ENCODE measurements at regions not wholly inside any gene's neighbourhood (a gene's known extent, or its start where the extent isn't known, plus 50 kb on each side); places are given as distances from the start of the nearest gene placed in this dataset.
"Not testable (repeated sequence)": the region's sequence is repeated elsewhere in the genome, so short reads cannot be mapped to it uniquely, and the experiment has no call there.

DNA sequence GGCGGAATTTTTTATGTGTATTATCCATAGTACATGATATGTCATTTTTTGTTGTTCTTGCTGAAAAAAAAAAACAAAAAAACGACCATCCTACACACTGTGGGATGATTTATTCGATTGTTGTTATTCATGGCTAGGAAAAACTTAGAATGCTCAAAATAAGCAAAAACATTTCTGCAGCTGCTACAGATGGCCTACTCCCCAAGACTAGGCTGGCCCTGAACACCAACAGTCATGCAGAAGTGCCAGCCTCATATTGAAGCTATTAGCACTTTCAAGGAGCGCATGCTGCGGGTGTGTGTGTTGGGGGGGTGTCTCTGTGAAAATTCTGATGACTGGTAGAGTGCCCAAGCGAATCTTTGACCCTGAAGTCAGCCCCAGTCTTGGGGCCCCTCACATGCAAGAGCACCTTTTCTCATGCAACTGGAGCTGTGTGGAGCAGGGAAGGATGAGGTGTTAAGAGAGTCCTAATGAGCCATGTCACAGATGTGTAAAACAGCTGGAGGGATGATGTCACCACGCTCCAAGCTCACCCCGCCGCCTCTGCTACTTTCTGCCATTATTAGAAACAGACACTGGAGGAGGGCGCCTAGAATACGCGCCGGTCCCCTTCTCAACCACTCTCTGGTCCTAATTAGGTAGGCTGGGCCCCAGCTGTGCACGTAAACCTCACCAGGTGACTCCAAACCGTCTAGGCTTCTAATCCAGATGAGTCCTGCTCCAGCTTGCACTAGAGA is 61.0 kb upstream of the SMIM23 start:
- H3K4me1 Mint-ChIP-seq, result peaks cover 5% of the 10 kb centered on the region
- DNase-seq, result no peak
- ChIA-PET POLR2A (no interaction called here), CTCF (no interaction called here)
- H3K4me3 Mint-ChIP-seq, result no peak overlapping the region
- H3K36me3 Mint-ChIP-seq (ENCODE audit: low read depth), result no peaks in the 10 kb centered on the region
- peaks cover 7% of the 10 kb centered on the region for H3K9me3 Mint-ChIP-seq
- H3K27me3 Mint-ChIP-seq, result peaks cover 16% of the 10 kb centered on the region
- no peak overlapping the region for H3K27ac Mint-ChIP-seq

DNA sequence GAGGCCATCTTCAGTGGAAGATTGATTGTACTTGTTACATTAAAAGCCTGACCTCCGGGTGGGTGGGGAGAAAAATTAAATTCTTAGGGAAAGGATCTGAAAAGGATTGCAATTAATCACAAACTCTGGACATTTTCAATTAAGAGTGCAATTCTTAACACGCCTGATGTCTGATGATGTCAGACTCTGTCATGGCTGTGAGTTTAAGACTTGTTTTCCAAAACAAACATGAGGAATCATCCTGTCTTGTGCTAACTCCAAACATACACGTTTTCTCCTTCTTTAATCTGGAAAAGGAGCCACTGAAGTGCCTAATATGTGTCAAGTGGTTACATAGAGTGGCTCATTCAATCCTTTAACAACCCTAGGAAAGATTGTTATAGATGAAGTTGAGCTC is 60.4 kb upstream of the SMIM23 start:
- CTCF ChIA-PET, result no interaction called here
- no peaks in the 10 kb centered on the region for H3K36me3 Mint-ChIP-seq (ENCODE audit: low read depth)
- H3K4me1 Mint-ChIP-seq, result peaks cover 5% of the 10 kb centered on the region
- DNase-seq, result no peak
- no peak overlapping the region for H3K4me3 Mint-ChIP-seq
- no peak overlapping the region for H3K27ac Mint-ChIP-seq
- peaks cover 16% of the 10 kb centered on the region for H3K27me3 Mint-ChIP-seq
- POLR2A ChIA-PET, result no interaction called here
- peaks cover 7% of the 10 kb centered on the region for H3K9me3 Mint-ChIP-seq

DNA sequence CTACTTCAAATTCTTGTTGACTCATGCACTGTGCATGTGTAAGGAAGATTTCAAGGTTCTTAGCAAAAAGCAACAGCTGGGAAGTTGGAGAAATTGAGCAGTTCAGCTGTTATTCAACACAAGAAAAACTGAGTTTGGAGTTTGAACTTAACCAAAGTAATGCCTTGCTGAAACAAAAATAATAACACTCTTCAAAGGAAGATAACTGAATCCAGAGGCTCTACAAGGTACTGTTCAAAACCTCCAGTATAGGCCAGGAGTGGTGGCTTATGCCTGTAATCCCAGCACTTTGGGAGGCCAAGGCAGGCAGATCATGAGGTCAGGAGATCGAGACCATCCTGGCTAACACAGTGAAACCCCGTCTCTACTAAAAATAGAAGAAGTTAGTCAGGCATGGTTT is 58.8 kb upstream of the SMIM23 start:
- POLR2A ChIA-PET, H3K4me1 Mint-ChIP-seq: not testable (repeated sequence)

DNA sequence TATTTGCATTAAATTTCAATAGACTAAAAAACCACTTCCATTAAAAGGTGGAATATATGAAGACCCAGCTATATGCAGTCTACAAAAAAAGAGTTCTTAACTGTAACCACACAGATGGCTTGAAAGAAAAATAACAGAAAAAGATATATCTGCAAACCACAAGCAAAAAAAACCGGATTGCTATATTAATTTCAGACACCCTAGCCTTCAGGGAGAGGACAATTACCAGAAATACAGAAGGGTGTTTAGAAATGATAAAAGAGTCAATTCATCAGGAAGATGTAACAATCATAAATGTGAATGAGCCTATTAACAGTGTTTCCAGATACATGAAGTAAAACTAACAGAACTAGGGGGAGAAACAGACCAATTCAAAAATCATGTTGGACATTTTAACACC is 56.9 kb upstream of the SMIM23 start:
- ChIA-PET POLR2A (no interaction called here), CTCF (no interaction called here)
- H3K27me3 Mint-ChIP-seq, result peaks cover 11% of the 10 kb centered on the region
- no peaks in the 10 kb centered on the region for H3K36me3 Mint-ChIP-seq (ENCODE audit: low read depth)
- no peak overlapping the region for H3K4me3 Mint-ChIP-seq
- no peak for DNase-seq
- no peaks in the 10 kb centered on the region for H3K4me1 Mint-ChIP-seq
- no peak overlapping the region for H3K27ac Mint-ChIP-seq
- peaks cover 7% of the 10 kb centered on the region for H3K9me3 Mint-ChIP-seq

More for the DNA sequence above, 58.8 kb upstream of the SMIM23 start:
- H3K9me3 Mint-ChIP-seq; H3K27ac Mint-ChIP-seq; CTCF ChIA-PET; H3K4me3 Mint-ChIP-seq; DNase-seq; H3K36me3 Mint-ChIP-seq (ENCODE audit: low read depth): not testable (repeated sequence)
- peaks cover 16% of the 10 kb centered on the region for H3K27me3 Mint-ChIP-seq

Measured in activated CD4-positive, alpha-beta T cell treated with anti-CD3 and anti-CD28 coated beads, Interleukin-2, amount 10 ng/mL, durations not matched to agents 7 days and 5 days (primary cell).